Kidney capillary endothelial cell (primary cell): ENCODE measurements at regions not wholly inside any gene's neighbourhood (a gene's known extent, or its start where the extent isn't known, plus 50 kb on each side); places are given as distances from the start of the nearest gene placed in this dataset.
"Not testable (repeated sequence)": the region's sequence is repeated elsewhere in the genome, so short reads cannot be mapped to it uniquely, and the experiment has no call there.

ENCODE experiments used
- DNase-seq: peaks from one replicate; pipeline ENCODE4 v3.0.0-alpha.2; 2018; ENCODE audit warnings: low spot score

GRCh38 chr1:81205956-81206355, 594.8 kb upstream of the ADGRL2 start:
- DNase-seq, result no peak

GRCh38 chr1:81201779-81202178, 599.0 kb upstream of the ADGRL2 start:
- no peak for DNase-seq

GRCh38 chr1:81197591-81197990, 603.1 kb upstream of the ADGRL2 start:
- DNase-seq, result no peak

- no peak for DNase-seq
Observed at GRCh38 chr1:81192647-81193642, 607.8 kb upstream of the ADGRL2 start.

- DNase-seq, result no peak
Observed at GRCh38 chr1:81190003-81190402, 610.7 kb upstream of the ADGRL2 start.

GRCh38 chr1:81187635-81188034, 613.1 kb upstream of the ADGRL2 start:
- no peak for DNase-seq

- DNase-seq, result no peak
Observed at GRCh38 chr1:81186261-81186660, 614.5 kb upstream of the ADGRL2 start.

- no peak for DNase-seq
Observed at GRCh38 chr1:81183553-81183952, 617.2 kb upstream of the ADGRL2 start.

GRCh38 chr1:81183051-81183450, 617.7 kb upstream of the ADGRL2 start:
- no peak for DNase-seq

- DNase-seq, result peak; percentile 80
Observed at GRCh38 chr1:81179242-81179641, 621.5 kb upstream of the ADGRL2 start.

- DNase-seq, result not testable (repeated sequence)
Observed at GRCh38 chr1:81178431-81179093, 622.2 kb upstream of the ADGRL2 start.

- DNase-seq, result peak; percentile 65
Observed at GRCh38 chr1:81174811-81175476, 625.8 kb upstream of the ADGRL2 start.

- DNase-seq, result no peak
Observed at GRCh38 chr1:81174052-81174451, 626.7 kb upstream of the ADGRL2 start.

GRCh38 chr1:81172483-81172882, 628.3 kb upstream of the ADGRL2 start:
- DNase-seq, result no peak

- DNase-seq, result no peak
Observed at GRCh38 chr1:81170721-81171120, 630.0 kb upstream of the ADGRL2 start.

GRCh38 chr1:81165963-81166362, 634.8 kb upstream of the ADGRL2 start:
- DNase-seq, result no peak

- no peak for DNase-seq
Observed at GRCh38 chr1:81160696-81161095, 640.0 kb upstream of the ADGRL2 start.

GRCh38 chr1:81158592-81158991, 642.1 kb upstream of the ADGRL2 start:
- DNase-seq, result no peak

- no peak for DNase-seq
Observed at GRCh38 chr1:81157686-81158085, 643.0 kb upstream of the ADGRL2 start.

- DNase-seq, result no peak
Observed at GRCh38 chr1:81156887-81157286, 643.8 kb upstream of the ADGRL2 start.

- DNase-seq, result no peak
Observed at GRCh38 chr1:81155131-81155530, 645.6 kb upstream of the ADGRL2 start.

GRCh38 chr1:81151206-81151605, 649.5 kb upstream of the ADGRL2 start:
- DNase-seq, result peak; percentile 21
